B cell (primary cell): ENCODE measurements at regions not wholly inside any gene's neighbourhood (a gene's known extent, or its start where the extent isn't known, plus 50 kb on each side); places are given as distances from the start of the nearest gene placed in this dataset.

Source experiments
- CTCF ChIP-seq: fragments of 200-600 bp; IDR thresholded peaks from one replicate; pipeline ENCODE4 v1.8.0; 2022; ENCODE audit warnings: antibody characterized with exemption, mild to moderate bottlenecking
- EZH2 ChIP-seq: IDR thresholded peaks from 2 replicates; pipeline ENCODE4 v1.6.1; 2012; ENCODE audit warnings: borderline replicate concordance, low read depth, mild to moderate bottlenecking, moderate library complexity, low read length; ENCODE audit not compliant: insufficient read depth, poor library complexity, severe bottlenecking

- TF ChIP-seq CTCF (no peak), EZH2 (no peak)
Observed at GRCh38 chr12:42742716-42743115, 153.2 kb upstream of the PRICKLE1 start.
